ENCODE measurements at regions not wholly inside any gene's neighbourhood (a gene's known extent, or its start where the extent isn't known, plus 50 kb on each side); places are given as distances from the start of the nearest gene placed in this dataset.

GRCh38 chr5:124592891-124593290, 153.5 kb downstream of the ZNF608 start:
- TF ChIP-seq GATA2 (IDR thresholded peaks at IDR 0.05; ENCODE audit: low read depth, low read length) (no peak), GATA3 (IDR thresholded peaks at IDR 0.05; ENCODE audit: low read depth, low read length) (no peak)

Data from SH-SY5Y (cell line).